ENCODE measurements at regions not wholly inside any gene's neighbourhood (a gene's known extent, or its start where the extent isn't known, plus 50 kb on each side); places are given as distances from the start of the nearest gene placed in this dataset.

- no peak for DNase-seq (ENCODE audit: low read depth)
- no peak for TF ChIP-seq CTCF (conservative IDR thresholded peaks at IDR 0.05; ENCODE audit: control insufficient read depth, insufficient read depth, low read depth, low read length)
- H3K4me3 ChIP-seq (ENCODE audit: control insufficient read depth, low read depth, low read length): no peak overlapping the region
Observed at GRCh38 chr6:22394691-22395090, 97.9 kb upstream of the PRL start.

- no peak overlapping the region for H3K4me3 ChIP-seq (ENCODE audit: control insufficient read depth, low read depth, low read length)
- no peak for TF ChIP-seq CTCF (conservative IDR thresholded peaks at IDR 0.05; ENCODE audit: control insufficient read depth, insufficient read depth, low read depth, low read length)
- DNase-seq (ENCODE audit: low read depth): peak; percentile 68
Observed at GRCh38 chr6:22399693-22400092, 102.9 kb upstream of the PRL start.

GRCh38 chr6:22401206-22401605, 104.4 kb upstream of the PRL start:
- DNase-seq (ENCODE audit: low read depth): peak; percentile 40
- no peak overlapping the region for H3K4me3 ChIP-seq (ENCODE audit: control insufficient read depth, low read depth, low read length)
- no peak for TF ChIP-seq CTCF (conservative IDR thresholded peaks at IDR 0.05; ENCODE audit: control insufficient read depth, insufficient read depth, low read depth, low read length)

- no peak for DNase-seq (ENCODE audit: low read depth)
Observed at GRCh38 chr6:22401932-22402331, 105.1 kb upstream of the PRL start.

GRCh38 chr6:22409486-22409885, 112.7 kb upstream of the PRL start:
- DNase-seq (ENCODE audit: low read depth): peak; percentile 52
- TF ChIP-seq CTCF (conservative IDR thresholded peaks at IDR 0.05; ENCODE audit: control insufficient read depth, insufficient read depth, low read depth, low read length): no peak
- no peak overlapping the region for H3K4me3 ChIP-seq (ENCODE audit: control insufficient read depth, low read depth, low read length)

More at GRCh38 chr6:22401932-22402331, 105.1 kb upstream of the PRL start:
- no peak for TF ChIP-seq CTCF (conservative IDR thresholded peaks at IDR 0.05; ENCODE audit: control insufficient read depth, insufficient read depth, low read depth, low read length)
- H3K4me3 ChIP-seq (ENCODE audit: control insufficient read depth, low read depth, low read length): no peak overlapping the region

GRCh38 chr6:22411376-22412105, 114.7 kb upstream of the PRL start:
- no peak for TF ChIP-seq CTCF (conservative IDR thresholded peaks at IDR 0.05; ENCODE audit: control insufficient read depth, insufficient read depth, low read depth, low read length)
- peak; percentile 84 for DNase-seq (ENCODE audit: low read depth)
- no peak overlapping the region for H3K4me3 ChIP-seq (ENCODE audit: control insufficient read depth, low read depth, low read length)
